HG03520 (cell line): ENCODE measurements at regions not wholly inside any gene's neighbourhood (a gene's known extent, or its start where the extent isn't known, plus 50 kb on each side); places are given as distances from the start of the nearest gene placed in this dataset.
"Not testable (repeated sequence)": the region's sequence is repeated elsewhere in the genome, so short reads cannot be mapped to it uniquely, and the experiment has no call there.

Experiments
- ATAC-seq: cut with Tn5 transposase; IDR thresholded peaks from one replicate; pipeline ENCODE4 v1.9.1; 2021; ENCODE audit warnings: mild to moderate bottlenecking, moderate library complexity; ENCODE audit not compliant: unreplicated experiment

GRCh38 chr12:125304029-125304428, 238.8 kb downstream of the AACS start:
- no peak for ATAC-seq

- no peak for ATAC-seq
Measured at GRCh38 chr12:125305231-125305630, 240.0 kb downstream of the AACS start.

- ATAC-seq = no peak
Measured at GRCh38 chr12:125310461-125310860, 245.2 kb downstream of the AACS start.

- no peak for ATAC-seq
Measured at GRCh38 chr12:125311050-125311449, 245.8 kb downstream of the AACS start.

GRCh38 chr12:125312471-125312870, 247.2 kb downstream of the AACS start:
- no peak for ATAC-seq

GRCh38 chr12:125314051-125314755, 249.0 kb downstream of the AACS start:
- ATAC-seq = no peak

- no peak for ATAC-seq
Measured at GRCh38 chr12:125315771-125316170, 250.5 kb downstream of the AACS start.

- no peak for ATAC-seq
Measured at GRCh38 chr12:125320177-125320576, 254.9 kb downstream of the AACS start.

GRCh38 chr12:125324861-125325490, 259.7 kb downstream of the AACS start:
- ATAC-seq = no peak

GRCh38 chr12:125329239-125330102, 264.2 kb downstream of the AACS start:
- ATAC-seq = no peak

GRCh38 chr12:125330645-125331341, 265.6 kb downstream of the AACS start:
- peak; percentile 91 for ATAC-seq

- ATAC-seq = no peak
Measured at GRCh38 chr12:125331342-125332052, 266.3 kb downstream of the AACS start.

GRCh38 chr12:125332900-125333299, 267.7 kb downstream of the AACS start:
- ATAC-seq = no peak

- ATAC-seq = no peak
Measured at GRCh38 chr12:125336246-125336645, 271.0 kb downstream of the AACS start.

GRCh38 chr12:125340791-125341190, 275.6 kb downstream of the AACS start:
- no peak for ATAC-seq

- no peak for ATAC-seq
Measured at GRCh38 chr12:125341422-125341821, 276.2 kb downstream of the AACS start.

- ATAC-seq = no peak
Measured at GRCh38 chr12:125343649-125344048, 278.4 kb downstream of the AACS start.

- ATAC-seq = no peak
Measured at GRCh38 chr12:125346362-125346761, 281.1 kb downstream of the AACS start.

- no peak for ATAC-seq
Measured at GRCh38 chr12:125351788-125352187, 286.6 kb downstream of the AACS start.

GRCh38 chr12:125353002-125353401, 287.8 kb downstream of the AACS start:
- ATAC-seq = not testable (repeated sequence)
